SK-N-SH treated with all-trans-retinoic acid at 6 μM for 48 hours (cell line): ENCODE measurements at regions not wholly inside any gene's neighbourhood (a gene's known extent, or its start where the extent isn't known, plus 50 kb on each side); places are given as distances from the start of the nearest gene placed in this dataset.

Source experiments
- ARNTL ChIP-seq: fragments of 450-650 bp; formaldehyde crosslinking; IDR thresholded peaks from 2 replicates; pipeline ENCODE4 v1.5.0; 2020; ENCODE audit warnings: low read depth, mild to moderate bottlenecking, moderate library complexity, borderline replicate concordance
- BACH2 ChIP-seq: fragments of 250-450 bp; sonication (Bioruptor Pico); IDR thresholded peaks from 2 replicates; pipeline ENCODE4 v1.9.0; 2021; ENCODE audit warnings: mild to moderate bottlenecking, borderline replicate concordance
- CREB5 ChIP-seq: fragments of 250-450 bp; sonication (Bioruptor Pico); IDR thresholded peaks from 2 replicates; pipeline ENCODE4 v1.5.1; 2020; ENCODE audit warnings: low read depth, mild to moderate bottlenecking, moderate library complexity
- CSRNP3 ChIP-seq: fragments of 250-450 bp; sonication (Bioruptor Pico); IDR thresholded peaks from 2 replicates; pipeline ENCODE4 v1.5.1; 2021; ENCODE audit warnings: mild to moderate bottlenecking, moderate library complexity
- ISL1 ChIP-seq: fragments of 250-450 bp; sonication (Bioruptor Pico); IDR thresholded peaks from 2 replicates; pipeline ENCODE4 v2.1.2; 2022; ENCODE audit warnings: mild to moderate bottlenecking, moderate library complexity
- PATZ1 ChIP-seq: fragments of 250-450 bp; sonication (Bioruptor Pico); IDR thresholded peaks from 2 replicates; pipeline ENCODE4 v1.8.0; 2020; ENCODE audit warnings: mild to moderate bottlenecking, moderate library complexity, borderline replicate concordance
- POU6F1 ChIP-seq: fragments of 250-450 bp; sonication (Bioruptor Pico); IDR thresholded peaks from 2 replicates; pipeline ENCODE4 v1.8.0; 2021; ENCODE audit warnings: low read depth, mild to moderate bottlenecking, moderate library complexity, borderline replicate concordance
- RARB ChIP-seq: fragments of 250-450 bp; sonication (Bioruptor Pico); IDR thresholded peaks from 2 replicates; pipeline ENCODE4 v1.8.0; 2021; ENCODE audit warnings: mild to moderate bottlenecking, moderate library complexity
- TOX ChIP-seq: fragments of 250-450 bp; sonication (Bioruptor Pico); IDR thresholded peaks from 2 replicates; pipeline ENCODE4 v1.8.0; 2021; ENCODE audit warnings: mild to moderate bottlenecking, moderate library complexity, borderline replicate concordance
- TSHZ2 ChIP-seq: fragments of 250-450 bp; sonication (Bioruptor Pico); IDR thresholded peaks from 2 replicates; pipeline ENCODE4 v1.5.0; 2020; ENCODE audit warnings: mild to moderate bottlenecking, moderate library complexity
- ZFP30 ChIP-seq: fragments of 450-650 bp; formaldehyde crosslinking; IDR thresholded peaks from 2 replicates; pipeline ENCODE4 v1.5.0; 2022; ENCODE audit warnings: mild to moderate bottlenecking, moderate library complexity
- ZNF70 ChIP-seq: fragments of 450-650 bp; formaldehyde crosslinking; IDR thresholded peaks from 2 replicates; pipeline ENCODE4 v1.5.0; 2020; ENCODE audit warnings: mild to moderate bottlenecking, moderate library complexity

- TF ChIP-seq TOX: no peak
- no peak for TF ChIP-seq BACH2 (CRISPR knock-in tag)
- no peak for TF ChIP-seq ZFP30
- no peak for TF ChIP-seq CREB5 (CRISPR knock-in tag)
- TF ChIP-seq PATZ1 (CRISPR knock-in tag): no peak
- TF ChIP-seq ZNF70: no peak
- TF ChIP-seq POU6F1 (CRISPR knock-in tag): no peak
- TF ChIP-seq CSRNP3 (CRISPR knock-in tag): no peak
- TF ChIP-seq TSHZ2 (CRISPR knock-in tag): no peak
- TF ChIP-seq ARNTL (CRISPR knock-in tag): no peak
- no peak for TF ChIP-seq RARB (CRISPR knock-in tag)
- no peak for TF ChIP-seq ISL1
These were observed 55.4 kb upstream of the TARP start for GRCh38 chr7:38328814-38329213.
